A172 (cell line): ENCODE measurements at regions not wholly inside any gene's neighbourhood (a gene's known extent, or its start where the extent isn't known, plus 50 kb on each side); places are given as distances from the start of the nearest gene placed in this dataset.

Source experiments
- DNase-seq: peaks from one replicate; pipeline ENCODE4 v3.0.0-alpha.2; 2015; ENCODE audit warnings: low spot score

DNA sequence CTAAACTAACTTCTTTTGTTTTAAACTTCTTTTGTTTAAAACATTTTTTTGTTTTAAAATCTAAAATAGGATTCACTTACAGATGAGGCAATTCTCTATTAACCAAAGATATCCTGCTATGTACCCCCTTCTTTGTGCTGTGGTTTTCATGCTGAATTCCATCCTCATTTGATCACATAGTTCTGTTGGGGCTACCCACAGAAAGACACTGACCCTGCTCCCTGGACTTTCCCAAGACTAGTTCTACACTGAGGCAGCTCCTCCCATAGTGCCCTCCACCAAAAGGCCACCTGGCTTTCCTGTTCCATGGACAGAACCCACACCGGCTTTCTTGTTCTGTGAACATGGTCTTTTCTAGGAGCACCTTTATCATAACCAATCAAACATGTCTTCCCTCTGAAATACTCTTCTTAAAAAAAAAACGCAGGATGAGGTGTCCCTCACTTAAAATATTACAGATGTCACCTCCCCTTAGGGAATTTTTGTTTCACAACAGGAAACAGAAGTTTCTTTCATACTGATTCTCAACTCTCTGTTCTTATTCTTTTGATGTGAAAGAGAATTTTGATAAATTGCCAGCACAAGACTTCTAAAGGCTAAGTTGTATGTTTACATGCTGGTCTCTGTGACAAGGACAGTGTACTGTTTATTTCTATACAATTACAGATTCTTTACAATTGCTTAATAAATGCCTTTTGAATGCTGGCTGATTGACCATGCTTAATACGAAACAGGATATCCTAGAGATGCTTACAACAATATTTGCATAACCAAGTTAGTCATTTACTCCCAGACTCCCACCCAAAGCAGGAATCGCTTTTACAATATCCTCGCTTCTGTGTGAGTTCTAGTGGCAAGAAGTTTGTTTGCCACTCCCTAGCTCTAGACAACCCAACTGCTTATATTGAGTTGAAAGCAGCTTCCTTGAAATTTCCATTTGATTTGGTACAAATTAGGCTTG lies 300.4 kb downstream of the DTWD2 start:
- no peak for DNase-seq

DNA sequence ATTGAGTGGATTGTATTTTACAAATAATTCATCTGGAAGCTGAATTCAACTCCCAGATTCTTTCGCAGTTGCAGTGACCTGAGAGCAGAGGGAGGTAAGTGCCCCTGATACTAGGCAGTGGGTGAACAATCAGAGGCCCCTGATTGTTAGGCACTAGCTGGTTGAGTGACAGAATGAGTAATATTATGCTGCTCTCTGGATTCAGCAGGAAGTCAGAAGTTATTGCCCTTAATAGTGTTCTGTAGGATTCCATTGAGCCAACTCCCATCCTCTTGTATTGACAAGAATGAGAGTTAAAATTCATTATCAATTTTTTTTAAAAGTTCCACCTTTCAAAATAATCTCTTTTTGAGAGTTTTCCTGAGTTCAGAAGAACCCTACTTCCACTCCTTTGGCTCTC lies 301.2 kb downstream of the DTWD2 start:
- no peak for DNase-seq

DNA sequence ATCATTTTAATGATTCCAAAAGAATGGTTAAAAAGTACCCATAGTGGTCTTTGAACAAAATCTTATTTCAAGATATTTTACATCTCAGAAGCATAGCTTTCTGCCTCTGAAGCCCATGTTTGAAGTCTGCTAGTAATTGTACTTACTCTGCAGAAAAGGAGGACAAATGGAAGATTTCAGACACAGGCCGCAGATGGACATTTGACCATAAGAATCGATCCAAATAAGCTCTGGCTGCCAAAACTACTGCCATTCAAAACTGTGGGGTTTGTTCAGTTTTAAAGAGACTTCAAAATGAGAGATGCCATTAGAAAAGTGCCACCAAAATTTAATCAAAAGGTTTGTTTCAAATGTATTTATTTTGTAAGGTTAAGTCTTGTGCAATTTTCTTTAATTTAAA lies 306.7 kb downstream of the DTWD2 start:
- DNase-seq: no peak

DNA sequence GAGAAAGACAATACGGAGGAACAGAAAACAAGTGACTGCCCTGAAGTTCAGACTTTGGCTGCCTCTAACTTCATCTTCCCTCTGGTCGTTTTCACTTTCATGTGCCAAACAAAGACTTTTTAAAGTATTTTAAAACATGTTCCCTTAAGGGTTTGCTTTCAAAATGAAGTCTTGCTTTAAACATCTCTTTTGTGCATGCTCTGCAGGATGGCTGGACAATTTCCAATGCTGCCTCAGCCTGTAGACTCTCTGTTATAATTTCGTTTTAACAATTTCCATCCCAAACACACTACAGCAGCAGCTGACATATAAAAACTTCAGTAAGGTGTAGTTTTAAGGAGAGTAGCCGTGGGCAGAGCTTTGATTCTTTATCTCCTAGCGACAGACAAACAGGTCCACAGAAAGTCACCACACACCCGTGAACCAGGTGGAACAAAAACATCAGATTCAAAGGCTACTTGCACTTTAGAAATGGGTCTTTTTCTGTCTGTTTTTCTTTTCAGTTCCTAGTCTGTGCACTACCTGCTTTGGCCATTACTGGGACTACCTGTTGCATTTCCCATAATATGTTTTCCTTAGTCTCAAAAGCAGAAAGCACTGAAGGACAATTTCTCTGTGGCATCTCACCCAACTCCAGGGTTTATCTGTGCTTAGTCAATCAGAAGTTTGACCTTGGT lies 308.9 kb downstream of the DTWD2 start:
- no peak for DNase-seq

DNA sequence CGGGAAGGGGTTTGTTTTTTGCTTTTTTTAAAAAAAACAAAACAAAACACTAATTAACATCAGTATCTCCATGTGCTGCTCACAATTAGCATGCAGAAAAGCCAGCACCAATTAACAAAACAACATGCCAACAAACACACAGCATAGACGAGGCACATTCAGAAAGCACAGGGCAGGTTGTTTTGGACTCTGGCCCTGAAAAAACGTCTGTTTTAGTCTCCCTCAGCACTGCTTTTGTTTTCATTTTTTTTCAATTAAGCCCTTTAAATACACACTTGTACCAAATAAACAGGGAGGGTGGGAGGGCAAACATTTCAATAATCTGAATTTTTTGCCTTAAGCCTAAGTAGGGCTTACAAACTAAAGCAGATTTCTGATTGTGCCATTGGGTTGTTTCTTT lies 309.6 kb downstream of the DTWD2 start:
- no peak for DNase-seq

DNA sequence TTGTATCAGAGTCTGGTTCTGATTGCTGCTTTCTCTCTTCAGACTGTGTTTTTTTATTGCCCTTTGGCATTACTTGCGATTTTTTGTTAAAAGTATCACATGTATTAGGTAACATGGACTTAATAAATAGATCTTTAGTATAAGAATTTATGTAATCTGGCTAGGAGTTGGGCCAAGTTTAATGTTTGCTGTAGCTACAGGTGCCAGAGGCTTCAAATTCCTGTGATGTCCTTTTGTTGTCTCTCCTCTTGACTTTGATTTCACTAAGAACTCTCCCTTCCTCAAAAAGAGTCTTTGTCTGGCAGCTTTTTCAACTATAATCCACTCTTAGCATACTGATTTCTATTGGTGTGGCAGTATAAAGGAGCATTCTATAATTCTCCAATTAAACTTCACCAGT lies 313.1 kb downstream of the DTWD2 start:
- no peak for DNase-seq

DNA sequence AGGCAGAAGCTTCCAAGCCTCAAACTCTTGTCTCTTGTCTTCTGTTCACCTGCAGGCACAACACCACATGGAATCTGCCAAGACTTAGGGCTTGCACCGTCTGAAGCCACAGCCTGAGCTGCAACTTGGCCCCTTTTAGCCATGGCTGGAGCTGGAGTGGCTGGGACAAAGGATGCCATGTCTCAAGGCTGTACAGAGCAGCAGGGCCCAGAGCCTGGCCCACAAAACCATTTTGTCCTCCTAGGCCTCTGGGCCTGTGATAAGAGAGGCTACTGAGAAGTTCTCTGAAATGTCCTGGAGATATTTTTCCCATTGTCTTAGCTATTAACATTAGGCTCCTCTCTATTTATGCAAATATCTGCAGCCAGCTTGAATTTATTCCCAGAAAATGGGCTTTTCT lies 330.8 kb downstream of the DTWD2 start:
- DNase-seq: no peak

DNA sequence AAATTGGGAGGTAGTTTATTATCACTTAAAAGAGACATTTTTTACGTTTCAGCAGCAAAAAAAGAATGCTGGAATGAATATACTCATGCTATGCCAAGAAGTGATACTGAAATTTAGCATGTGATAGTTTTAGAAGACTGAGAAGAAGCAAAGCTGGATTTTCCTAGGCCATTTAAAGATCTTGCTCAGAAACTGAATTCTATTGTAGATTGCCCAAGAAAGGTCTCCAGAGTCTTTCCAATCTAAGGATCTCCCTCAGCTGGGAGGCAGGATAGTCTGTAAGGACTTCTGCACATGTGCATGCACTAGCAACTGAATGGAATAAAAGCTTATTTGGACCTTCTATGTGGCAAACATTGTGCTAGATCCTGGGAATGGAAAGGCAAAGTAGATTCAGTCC lies 334.5 kb downstream of the DTWD2 start:
- DNase-seq: no peak

DNA sequence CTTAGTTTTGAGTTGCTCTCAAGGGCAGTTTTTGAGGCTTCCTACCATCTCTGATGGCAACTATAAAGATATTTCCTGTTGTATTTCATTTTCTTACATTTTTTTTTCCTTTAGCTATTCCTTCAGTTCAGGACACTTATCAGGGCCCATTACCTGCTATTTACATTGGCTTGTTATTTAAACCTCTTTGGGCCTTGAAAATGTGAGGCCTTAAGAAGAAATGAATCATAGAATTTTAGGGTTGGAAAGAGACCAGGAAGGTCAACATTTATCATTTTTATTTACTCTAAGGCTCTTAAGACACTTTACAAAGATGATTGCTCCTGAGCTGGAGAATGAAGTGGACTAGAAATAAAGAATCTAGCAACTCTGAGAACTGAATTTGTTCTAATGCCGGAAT lies 335.2 kb downstream of the DTWD2 start:
- DNase-seq: no peak

DNA sequence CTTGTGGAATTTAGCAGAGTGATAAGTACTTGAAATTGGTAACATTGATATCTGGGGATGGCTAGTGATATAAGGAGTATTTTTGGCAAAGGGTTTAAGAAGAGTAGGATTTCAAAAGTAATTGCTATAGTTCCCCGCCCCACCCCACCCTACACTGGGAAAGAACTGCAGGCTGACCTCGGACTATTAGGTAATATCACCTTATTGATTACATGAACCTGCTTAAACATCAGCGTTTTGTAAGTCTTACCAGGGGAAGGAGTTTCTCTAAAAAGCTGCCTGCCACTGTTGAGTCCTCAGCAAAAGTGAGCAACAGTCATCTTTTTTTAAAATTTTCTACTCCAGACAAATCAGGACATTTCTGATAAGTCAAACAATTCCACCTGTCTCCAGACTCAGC lies 337.3 kb downstream of the DTWD2 start:
- no peak for DNase-seq

DNA sequence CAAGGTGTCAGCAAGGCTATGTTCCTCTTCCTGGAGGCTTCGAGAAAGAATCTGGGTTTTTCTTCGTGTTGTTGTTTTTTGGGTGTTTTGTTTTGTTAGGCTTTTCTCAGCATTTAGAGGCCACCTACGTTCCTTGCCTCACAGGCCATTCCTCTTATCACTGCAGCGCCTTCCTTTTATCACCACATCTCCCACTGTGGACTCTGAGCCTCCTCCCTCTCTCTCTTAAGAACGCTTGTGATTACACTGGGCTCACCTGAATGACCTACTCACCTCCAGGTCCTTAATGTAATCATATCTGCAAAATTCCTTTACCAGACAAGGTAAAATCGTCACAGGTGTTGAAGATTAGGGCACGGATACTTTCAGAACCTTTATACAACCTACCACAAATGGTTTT lies 340.8 kb downstream of the DTWD2 start:
- no peak for DNase-seq

DNA sequence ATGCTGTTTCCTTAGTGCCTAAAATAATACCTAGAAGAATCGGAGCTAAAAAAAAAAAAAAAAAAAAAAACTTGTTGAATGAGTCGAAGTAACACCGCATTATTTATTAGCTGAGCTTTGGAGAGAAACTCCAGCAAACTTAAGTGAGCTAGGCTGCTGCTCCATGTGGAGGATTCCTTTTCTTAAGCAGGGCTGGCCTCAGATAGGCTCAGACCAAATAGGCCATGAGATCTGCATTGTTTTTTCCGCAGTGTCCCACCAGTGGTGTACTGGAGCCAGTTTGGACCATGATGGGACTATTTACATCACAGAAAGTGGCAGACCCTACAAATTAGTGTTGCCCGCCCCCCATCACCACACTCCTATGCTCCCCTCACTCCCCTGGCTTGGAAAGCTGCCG lies 341.4 kb downstream of the DTWD2 start:
- DNase-seq: no peak

DNA sequence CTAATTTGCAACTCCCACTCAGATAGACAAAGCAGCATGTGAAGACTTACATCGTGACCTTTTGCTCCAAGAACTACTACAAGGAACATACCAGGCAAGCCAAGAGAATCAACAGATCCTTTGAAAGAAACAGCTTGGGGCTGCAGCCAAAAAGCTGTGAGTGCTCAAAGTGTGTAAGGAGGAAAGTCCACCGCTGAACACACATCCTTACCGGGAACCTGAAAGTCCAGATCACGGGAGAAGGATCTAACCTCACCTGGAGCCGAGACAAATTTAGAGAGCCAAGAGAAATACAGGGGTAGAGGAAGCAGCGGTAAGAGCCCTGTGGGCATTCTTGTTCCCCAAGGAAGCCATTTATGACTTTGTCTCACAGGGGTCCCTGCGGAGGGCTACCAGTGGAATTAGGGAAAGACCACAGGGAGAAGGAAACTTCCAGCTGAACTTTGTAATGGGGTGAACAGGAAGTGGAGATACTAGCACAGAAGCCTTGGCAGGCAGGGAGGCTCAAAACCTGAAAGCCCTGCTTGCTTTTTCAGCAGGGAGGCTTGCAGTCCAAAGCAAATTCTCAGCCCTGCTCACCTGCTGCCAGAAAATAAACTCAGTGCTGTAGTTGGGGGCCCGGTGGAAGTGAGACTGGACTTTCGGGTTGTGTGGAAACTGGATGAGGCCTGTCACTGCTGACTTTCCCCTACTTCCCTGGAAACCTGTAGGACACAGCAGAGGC lies 350.2 kb downstream of the DTWD2 start:
- DNase-seq: no peak

DNA sequence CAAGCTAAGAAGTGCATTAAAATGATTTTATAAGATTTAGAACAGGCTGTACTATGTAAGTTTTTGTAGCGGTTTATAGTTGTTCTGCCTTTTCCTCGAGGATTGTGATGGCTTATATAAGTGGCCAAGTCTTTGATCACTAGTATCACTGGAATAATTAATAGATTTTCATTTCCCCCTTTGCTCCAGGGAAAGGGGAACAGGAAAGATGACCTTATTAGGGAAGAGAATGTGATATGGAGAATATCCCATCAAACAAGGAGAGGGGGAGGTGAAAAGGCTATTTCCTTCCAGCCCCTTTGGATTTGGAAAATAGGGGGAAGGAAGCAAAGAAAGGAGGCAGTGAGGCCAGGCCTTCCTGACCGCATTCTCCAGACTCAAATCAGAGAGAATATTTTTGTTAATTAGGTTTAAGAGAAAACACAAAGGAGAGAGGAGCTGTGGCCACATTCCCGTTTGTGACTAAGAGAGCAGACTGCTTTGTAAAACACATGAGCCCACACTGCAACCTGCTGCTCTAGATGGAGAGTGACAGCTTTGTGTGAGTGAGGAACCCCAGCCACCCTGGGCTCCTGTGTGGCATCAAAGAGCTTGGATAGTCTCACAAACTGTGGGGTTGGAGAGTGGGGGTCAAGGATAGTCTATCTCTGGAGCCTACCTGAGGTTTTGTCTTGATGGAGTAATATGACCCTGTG lies 359.5 kb downstream of the DTWD2 start:
- no peak for DNase-seq

DNA sequence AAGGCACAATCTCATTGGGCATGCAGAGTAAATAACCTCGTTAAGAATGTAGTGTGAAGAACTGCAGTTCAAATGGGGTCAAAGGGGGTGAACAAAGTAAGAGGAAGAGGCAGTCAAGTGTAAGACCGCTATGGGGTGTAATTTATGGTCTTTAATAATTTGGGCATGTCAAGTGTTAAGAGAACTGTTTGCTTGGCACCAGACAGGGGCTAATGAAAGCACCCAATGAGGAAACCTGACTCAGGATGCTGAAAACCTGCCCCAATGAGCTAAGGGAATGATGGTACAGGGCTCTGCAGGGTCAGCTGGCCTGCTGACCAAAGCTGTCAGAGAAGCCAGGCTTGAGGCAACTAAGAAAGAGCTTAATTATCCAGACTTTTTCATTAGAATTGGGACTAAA lies 368.1 kb downstream of the DTWD2 start:
- DNase-seq: no peak

DNA sequence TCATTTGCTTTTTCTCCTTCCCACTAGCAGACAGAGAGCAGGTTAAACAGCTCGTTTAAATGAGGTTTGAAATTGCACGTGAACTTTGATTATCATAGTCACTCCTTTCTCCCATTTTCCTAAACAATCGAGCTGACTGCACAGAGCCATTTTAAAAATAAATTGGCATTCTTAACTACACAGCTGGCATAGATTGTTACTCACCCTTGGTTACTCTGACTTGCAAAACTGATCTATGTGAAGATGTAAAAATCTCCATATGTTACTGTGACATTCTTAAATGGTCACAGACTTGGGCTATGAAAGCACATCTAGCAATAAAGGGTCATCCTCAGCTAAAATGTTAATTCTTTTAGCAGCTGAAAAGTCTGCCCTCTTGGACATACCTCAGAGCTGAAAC lies 368.5 kb downstream of the DTWD2 start:
- DNase-seq: no peak

DNA sequence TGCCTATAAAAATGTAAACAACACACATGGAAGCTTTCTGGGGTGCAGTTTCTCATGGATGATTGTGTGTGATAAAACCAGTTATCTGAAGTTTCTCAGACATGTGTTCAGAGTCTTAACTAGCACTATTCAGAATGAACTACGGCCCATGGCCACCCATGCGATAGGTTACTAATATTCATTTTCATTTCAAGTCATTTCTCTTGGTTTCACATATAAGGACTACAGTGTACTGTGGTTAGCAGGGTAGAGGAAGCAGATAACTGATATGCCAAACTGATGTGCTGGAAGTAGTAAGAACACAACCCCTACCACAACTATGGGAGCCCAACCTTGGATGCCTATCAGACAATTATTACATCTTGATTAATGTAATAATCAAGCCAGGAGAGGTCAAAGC lies 372.1 kb downstream of the DTWD2 start:
- DNase-seq: no peak

DNA sequence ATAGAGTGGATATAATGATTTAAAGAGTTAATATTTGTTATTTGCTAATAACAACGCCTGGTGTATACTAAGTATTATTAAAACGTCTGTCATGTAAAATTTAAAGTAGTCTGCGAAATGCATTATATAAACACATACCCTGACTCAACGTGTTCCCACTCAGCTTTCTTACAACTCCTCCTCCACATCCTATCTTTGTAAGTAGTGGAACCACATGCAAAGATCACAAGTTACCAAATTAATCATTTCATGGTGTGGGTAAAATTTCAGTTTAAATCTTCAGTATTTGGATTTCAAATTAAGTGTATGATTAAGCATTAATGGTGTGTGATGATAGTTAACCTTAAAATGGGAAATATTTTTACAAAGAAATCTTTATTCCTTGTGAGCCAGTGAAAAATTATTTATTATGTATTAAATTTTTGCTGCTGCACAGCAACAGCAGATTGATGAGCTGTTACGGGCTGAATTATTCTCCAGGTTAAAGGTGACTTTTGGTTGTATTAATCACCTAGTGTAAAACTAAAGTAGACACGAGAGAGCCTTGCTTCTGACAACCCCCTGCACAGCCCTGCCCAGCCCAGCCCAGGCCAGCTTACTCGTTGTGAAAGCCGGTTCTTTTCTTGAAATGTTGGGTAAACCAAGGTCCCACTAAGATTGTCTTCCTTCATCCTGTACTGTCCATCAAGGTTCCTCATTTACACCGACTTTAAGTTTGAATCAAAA lies 373.5 kb downstream of the DTWD2 start:
- DNase-seq: no peak

DNA sequence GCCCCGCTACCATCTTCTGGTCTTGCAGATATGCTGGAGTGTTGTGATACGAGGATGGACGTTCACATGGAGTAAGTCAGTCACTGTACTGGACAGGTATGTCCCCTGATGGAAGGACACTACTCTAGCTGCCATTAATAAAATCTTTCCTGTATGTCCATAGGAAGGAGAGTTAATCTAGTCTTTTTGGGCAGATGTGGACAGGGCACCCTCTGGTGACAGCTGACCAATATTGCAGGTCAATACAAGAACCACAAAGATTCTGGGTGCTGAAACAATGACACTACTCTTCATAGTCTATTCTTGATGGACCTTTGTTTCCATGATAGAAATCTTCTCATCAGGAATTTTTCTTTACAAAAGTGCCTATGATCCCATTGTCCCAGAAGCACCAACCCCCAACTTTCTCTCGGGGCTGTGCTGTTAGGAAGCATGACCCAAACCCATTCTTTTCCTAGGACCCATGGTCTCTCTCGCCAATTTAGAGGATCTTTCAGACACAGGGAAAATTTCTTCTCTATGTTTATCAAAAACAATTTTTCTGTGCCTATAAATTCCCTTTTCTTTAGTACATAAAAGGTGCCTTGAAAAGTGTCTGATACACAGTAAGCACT lies 376.9 kb downstream of the DTWD2 start:
- DNase-seq: peak; percentile 19

DNA sequence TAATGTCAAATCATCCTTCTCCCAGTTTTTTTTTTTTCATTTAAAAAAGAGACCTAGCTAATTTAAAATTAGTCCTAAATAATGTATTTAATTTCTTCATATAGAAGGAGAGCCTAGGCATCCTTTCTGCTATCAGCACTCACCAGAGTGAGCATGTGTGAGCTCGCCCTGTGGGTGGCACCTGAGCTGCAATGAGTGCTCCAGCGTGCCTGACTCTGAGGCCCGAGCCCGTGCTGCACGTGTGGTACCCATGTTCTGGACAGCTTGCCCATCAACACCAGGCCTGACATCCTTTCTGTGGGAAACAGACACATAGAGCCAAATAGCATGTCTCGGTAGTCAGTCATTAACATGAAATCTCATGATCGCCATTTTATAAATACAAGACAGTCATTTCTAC lies 381.4 kb downstream of the DTWD2 start:
- no peak for DNase-seq

DNA sequence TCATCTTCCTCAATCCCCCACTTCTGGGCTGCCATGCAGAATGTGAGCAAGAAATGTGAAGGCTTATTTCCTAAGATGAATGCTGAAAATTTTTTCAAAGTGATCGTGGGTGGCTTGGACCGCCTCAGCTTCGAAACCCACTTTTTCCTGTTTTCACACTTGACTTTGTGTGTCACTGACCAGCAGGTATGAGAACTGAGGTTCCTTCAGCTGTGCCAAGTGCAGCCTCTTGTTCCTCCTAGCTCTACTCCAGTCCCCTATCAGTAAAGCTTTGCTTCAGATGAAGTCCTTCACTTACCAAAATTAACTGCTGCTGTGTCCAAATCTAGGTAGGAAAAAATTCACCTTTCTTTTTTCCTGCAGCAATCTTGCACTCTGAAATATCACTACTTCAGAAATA lies 382.6 kb downstream of the DTWD2 start:
- DNase-seq: no peak
